ENCODE measurements at regions not wholly inside any gene's neighbourhood (a gene's known extent, or its start where the extent isn't known, plus 50 kb on each side); places are given as distances from the start of the nearest gene placed in this dataset.

GRCh38 chr6:95841560-95841959 lies 174.2 kb upstream of the FUT9 start:
- TF ChIP-seq EZH2phosphoT487 (IDR thresholded peaks at IDR 0.05; ENCODE audit: insufficient read depth, low read depth) (no peak), EZH2 (IDR thresholded peaks at IDR 0.05; ENCODE audit: insufficient read depth, poor library complexity, severe bottlenecking) (no peak)
